Testis (tissue), 2 donors: ENCODE measurements at regions not wholly inside any gene's neighbourhood (a gene's known extent, or its start where the extent isn't known, plus 50 kb on each side); places are given as distances from the start of the nearest gene placed in this dataset.

Source experiments
- POLR2A ChIP-seq: fragments of 450-650 bp; IDR thresholded peaks from one replicate; pipeline ENCODE4 v1.6.1; 2017; ENCODE audit warnings: antibody characterized with exemption, mild to moderate bottlenecking, moderate library complexity
- TF ChIP-seq, protein P1 (sequence below), 3 experiments: fragments of 450-650 bp in 2 of 3; fragments of 200-600 bp in 1 of 3; sonication (generic) in 1 of 3; IDR thresholded peaks; one replicate each; pipeline ENCODE4 v1.5.1; 2016 to 2019; ENCODE audit warnings: antibody characterized with exemption in 3 of 3, mild to moderate bottlenecking in 2 of 3, moderate library complexity in 1 of 3

DNA sequence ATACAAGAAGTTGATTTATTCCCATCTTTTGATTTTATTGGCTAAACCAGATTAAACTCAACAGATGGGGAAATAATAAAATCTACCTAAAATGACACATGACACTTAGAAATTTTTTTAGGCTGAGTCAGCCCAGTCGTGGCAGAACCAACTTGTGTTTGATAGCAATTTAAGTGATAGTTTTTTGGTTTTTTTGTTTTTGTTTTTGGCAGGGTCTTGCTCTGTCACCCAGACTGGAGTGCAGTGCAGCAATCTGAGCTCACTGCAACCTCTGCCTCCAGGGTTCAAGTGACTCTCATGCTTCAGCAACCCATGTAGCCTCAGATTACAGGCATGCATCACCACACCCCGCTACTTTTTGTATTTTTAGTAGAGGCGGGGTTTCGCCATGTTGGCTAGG, 370.3 kb upstream of the NOCT start:
- TF ChIP-seq, protein P1, sequence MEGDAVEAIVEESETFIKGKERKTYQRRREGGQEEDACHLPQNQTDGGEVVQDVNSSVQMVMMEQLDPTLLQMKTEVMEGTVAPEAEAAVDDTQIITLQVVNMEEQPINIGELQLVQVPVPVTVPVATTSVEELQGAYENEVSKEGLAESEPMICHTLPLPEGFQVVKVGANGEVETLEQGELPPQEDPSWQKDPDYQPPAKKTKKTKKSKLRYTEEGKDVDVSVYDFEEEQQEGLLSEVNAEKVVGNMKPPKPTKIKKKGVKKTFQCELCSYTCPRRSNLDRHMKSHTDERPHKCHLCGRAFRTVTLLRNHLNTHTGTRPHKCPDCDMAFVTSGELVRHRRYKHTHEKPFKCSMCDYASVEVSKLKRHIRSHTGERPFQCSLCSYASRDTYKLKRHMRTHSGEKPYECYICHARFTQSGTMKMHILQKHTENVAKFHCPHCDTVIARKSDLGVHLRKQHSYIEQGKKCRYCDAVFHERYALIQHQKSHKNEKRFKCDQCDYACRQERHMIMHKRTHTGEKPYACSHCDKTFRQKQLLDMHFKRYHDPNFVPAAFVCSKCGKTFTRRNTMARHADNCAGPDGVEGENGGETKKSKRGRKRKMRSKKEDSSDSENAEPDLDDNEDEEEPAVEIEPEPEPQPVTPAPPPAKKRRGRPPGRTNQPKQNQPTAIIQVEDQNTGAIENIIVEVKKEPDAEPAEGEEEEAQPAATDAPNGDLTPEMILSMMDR (IDR thresholded peaks at IDR 0.05), result no peak
- TF ChIP-seq POLR2A, result no peak
